H1 (cell line): ENCODE measurements at regions not wholly inside any gene's neighbourhood (a gene's known extent, or its start where the extent isn't known, plus 50 kb on each side); places are given as distances from the start of the nearest gene placed in this dataset.

ENCODE experiments used
- ATF2 ChIP-seq: IDR thresholded peaks from 2 replicates; pipeline ENCODE4 v1.6.1; 2012; ENCODE audit warnings: low read length, inconsistent platforms
- BACH1 ChIP-seq: IDR thresholded peaks from 2 replicates; pipeline ENCODE4 v1.6.1; 2012; ENCODE audit warnings: low read length, improper control_type of control experiment
- CREB1 ChIP-seq: IDR thresholded peaks from 2 replicates; pipeline ENCODE4 v1.6.1; 2012; ENCODE audit warnings: inconsistent platforms
- CTCF ChIP-seq, 3 experiments: IDR thresholded peaks; 1 replicate in 2 of 3; 2 replicates in 1 of 3; pipeline versions ENCODE4 v1.5.1 to v1.6.1; 2011; ENCODE audit warnings: low read length in 3 of 3, mild to moderate bottlenecking in 3 of 3, inconsistent platforms in 2 of 3, low read depth in 1 of 3, moderate library complexity in 1 of 3; ENCODE audit not compliant: insufficient read depth in 1 of 3; ENCODE audit errors: control extremely low read depth in 1 of 3
- GABPA ChIP-seq: IDR thresholded peaks from 2 replicates; pipeline ENCODE4 v1.6.1; 2011; ENCODE audit warnings: mild to moderate bottlenecking, low read length, moderate library complexity, borderline replicate concordance; ENCODE audit not compliant: insufficient read depth
- GTF2F1 ChIP-seq: IDR thresholded peaks from 2 replicates; pipeline ENCODE4 v1.6.1; 2012; ENCODE audit warnings: low read depth, low read length, improper control_type of control experiment, borderline replicate concordance
- HDAC6 ChIP-seq: IDR thresholded peaks from one replicate; pipeline ENCODE4 v1.7.1; 2012; ENCODE audit warnings: low read depth, mild to moderate bottlenecking, inconsistent platforms, low read length, moderate library complexity
- POLR2AphosphoS5 ChIP-seq: IDR thresholded peaks from 2 replicates; pipeline ENCODE4 v1.6.1; 2011; ENCODE audit warnings: low read depth, low read length
- SRF ChIP-seq: IDR thresholded peaks from 2 replicates; pipeline ENCODE4 v1.6.1; 2011; ENCODE audit warnings: mild to moderate bottlenecking, low read depth, low read length, moderate library complexity

DNA sequence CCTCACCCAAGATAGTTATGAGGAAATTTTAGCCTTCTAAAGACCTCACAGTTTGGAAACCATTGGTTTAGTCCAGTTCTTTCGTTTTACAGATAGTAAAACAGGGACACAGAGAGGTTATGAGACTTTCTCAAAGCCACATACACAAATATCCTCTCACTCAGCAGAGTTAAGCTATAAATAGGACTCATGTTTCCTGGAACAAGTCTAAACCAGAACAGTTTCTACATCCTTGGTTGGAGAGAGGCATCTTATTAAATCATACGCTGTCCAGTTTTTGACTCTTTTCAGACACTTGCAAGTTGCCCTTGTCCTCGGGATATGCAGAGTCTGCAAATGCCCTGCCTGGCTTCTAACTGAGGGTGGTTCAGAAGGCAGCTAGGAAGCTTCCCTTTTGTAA is 462.1 kb upstream of the DEPDC1 start:
- TF ChIP-seq GABPA, result no peak
- no peak for TF ChIP-seq POLR2AphosphoS5
- TF ChIP-seq CTCF (IDR thresholded peaks at IDR 0.05; ENCODE audit: control extremely low read depth in 1 of 3, insufficient read depth in 1 of 3, low read depth in 1 of 3, low read length in 3 of 3), result no peak
- no peak for TF ChIP-seq HDAC6
- TF ChIP-seq GTF2F1, result no peak
- no peak for TF ChIP-seq CREB1
- TF ChIP-seq SRF, result no peak
- TF ChIP-seq BACH1, result no peak
- no peak for TF ChIP-seq ATF2
